GM23338 (cell line): ENCODE measurements at regions not wholly inside any gene's neighbourhood (a gene's known extent, or its start where the extent isn't known, plus 50 kb on each side); places are given as distances from the start of the nearest gene placed in this dataset.

Source experiments
- ATAC-seq: fragments of 200-7000 bp; cut with Tn5 transposase; 3 replicates; pipeline ENCODE4 v1.9.1; 2020
- DNase-seq: peaks from one replicate; pipeline ENCODE4 v3.0.0-alpha.2; 2015; ENCODE audit warnings: low spot score
- H2AFZ ChIP-seq: fragments of 200-600 bp; sonication (generic); 2 replicates; pipeline ENCODE4 v1.8.0; 2016; ENCODE audit warnings: antibody characterized with exemption, mild to moderate bottlenecking, moderate library complexity
- H3F3A ChIP-seq: fragments of 200-600 bp; sonication (generic); replicated peaks from 2 replicates; pipeline ENCODE4 v1.8.0; 2017; ENCODE audit warnings: antibody characterized with exemption, mixed run types, low read depth
- H3K27ac ChIP-seq: fragments of 200-600 bp; sonication (generic); 2 replicates; pipeline ENCODE4 v1.6.1; 2016; ENCODE audit warnings: low read depth
- H3K27me3 ChIP-seq: fragments of 200-600 bp; sonication (generic); 2 replicates; pipeline ENCODE4 v1.8.0; 2016; ENCODE audit warnings: mild to moderate bottlenecking, mixed run types, moderate library complexity; ENCODE audit not compliant: insufficient read depth
- H3K36me3 ChIP-seq: fragments of 200-600 bp; sonication (generic); 2 replicates; pipeline ENCODE4 v1.8.0; 2016; ENCODE audit warnings: mild to moderate bottlenecking; ENCODE audit not compliant: insufficient read depth
- H3K4me1 ChIP-seq: fragments of 200-600 bp; sonication (generic); 2 replicates; pipeline ENCODE4 v1.8.0; 2016; ENCODE audit warnings: mild to moderate bottlenecking, moderate library complexity; ENCODE audit not compliant: insufficient read depth
- H3K4me2 ChIP-seq: fragments of 200-600 bp; sonication (generic); 2 replicates; pipeline ENCODE4 v1.7.1; 2017; ENCODE audit warnings: mixed run types
- H3K4me3 ChIP-seq: fragments of 200-600 bp; sonication (generic); 2 replicates; pipeline ENCODE4 v1.6.1; 2016; ENCODE audit warnings: mixed run types
- H3K79me2 ChIP-seq: fragments of 200-600 bp; sonication (generic); replicated peaks from 2 replicates; pipeline ENCODE4 v1.8.0; 2017; ENCODE audit warnings: mild to moderate bottlenecking; ENCODE audit not compliant: insufficient read depth
- H3K9me2 ChIP-seq: fragments of 200-600 bp; sonication (generic); 2 replicates; pipeline ENCODE4 v1.8.0; 2017; ENCODE audit not compliant: insufficient read depth
- H4K20me1 ChIP-seq: fragments of 200-600 bp; sonication (generic); replicated peaks from 2 replicates; pipeline ENCODE4 v1.8.0; 2017; ENCODE audit warnings: mild to moderate bottlenecking; ENCODE audit not compliant: insufficient read depth
- H3K27ac Mint-ChIP-seq: 2 replicates; pipeline ENCODE4 v1.8.0; 2020; ENCODE audit warnings: inconsistent platforms, mild to moderate bottlenecking, moderate library complexity, mixed read lengths
- H3K27me3 Mint-ChIP-seq: 3 replicates; pipeline ENCODE4 v1.8.0; 2022; ENCODE audit warnings: low read depth, mild to moderate bottlenecking, moderate library complexity, mixed read lengths, inconsistent platforms; ENCODE audit not compliant: insufficient read depth, poor library complexity
- H3K36me3 Mint-ChIP-seq: 3 replicates; pipeline ENCODE4 v1.8.0; 2021; ENCODE audit warnings: low read depth, mild to moderate bottlenecking, inconsistent platforms, moderate library complexity, mixed read lengths
- H3K4me1 Mint-ChIP-seq: 3 replicates; pipeline ENCODE4 v1.8.0; 2020; ENCODE audit warnings: mild to moderate bottlenecking, inconsistent platforms, mixed read lengths
- H3K4me3 Mint-ChIP-seq: 3 replicates; pipeline ENCODE4 v1.8.0; 2021; ENCODE audit warnings: moderate library complexity, mild to moderate bottlenecking, inconsistent platforms, mixed read lengths
- H3K9me3 Mint-ChIP-seq: 3 replicates; pipeline ENCODE4 v1.8.0; 2020; ENCODE audit warnings: moderate library complexity, mild to moderate bottlenecking, inconsistent platforms, mixed read lengths
- CREB1 ChIP-seq: fragments of 250-450 bp; sonication (Bioruptor Pico); IDR thresholded peaks from 2 replicates; pipeline ENCODE4 v1.5.0; 2020; ENCODE audit warnings: low read depth, mild to moderate bottlenecking, moderate library complexity
- EZH2phosphoT487 ChIP-seq: fragments of 200-600 bp; sonication (generic); IDR thresholded peaks from one replicate; pipeline ENCODE4 v1.8.1; 2018; ENCODE audit warnings: antibody characterized with exemption; ENCODE audit not compliant: unreplicated experiment
- JUNB ChIP-seq: IDR thresholded peaks from one replicate; pipeline ENCODE4 v1.6.1; 2016; ENCODE audit warnings: antibody characterized with exemption; ENCODE audit not compliant: unreplicated experiment
- STAT1 ChIP-seq: IDR thresholded peaks from one replicate; pipeline ENCODE4 v1.6.1; 2016; ENCODE audit warnings: antibody characterized with exemption; ENCODE audit not compliant: unreplicated experiment
- ZNF114 ChIP-seq: fragments of 250-450 bp; sonication (Bioruptor Pico); IDR thresholded peaks from 2 replicates; pipeline ENCODE4 v1.5.0; 2020; ENCODE audit warnings: mild to moderate bottlenecking, moderate library complexity
- ZNF331 ChIP-seq: fragments of 250-450 bp; sonication (Bioruptor Pico); IDR thresholded peaks from 2 replicates; pipeline ENCODE4 v1.5.0; 2020; ENCODE audit warnings: low read depth, mild to moderate bottlenecking, moderate library complexity
- TF ChIP-seq, protein P1 (sequence below): IDR thresholded peaks from one replicate; pipeline ENCODE4 v1.6.1; 2018; ENCODE audit warnings: antibody characterized with exemption; ENCODE audit not compliant: unreplicated experiment
- TF ChIP-seq, protein P2 (sequence below): IDR thresholded peaks from 2 replicates; pipeline ENCODE4 v1.6.1; 2016; ENCODE audit warnings: antibody characterized with exemption
- TF ChIP-seq, protein P3 (sequence below), 2 experiments: fragments of 200-600 bp in 1 of 2; sonication (generic) in 1 of 2; conservative IDR thresholded peaks; 2 replicates each; pipeline versions ENCODE4 v1.5.1 to v1.6.1; 2016 to 2017; ENCODE audit warnings: antibody characterized with exemption in 2 of 2, low read depth in 2 of 2, mild to moderate bottlenecking in 2 of 2, moderate library complexity in 1 of 2

DNA sequence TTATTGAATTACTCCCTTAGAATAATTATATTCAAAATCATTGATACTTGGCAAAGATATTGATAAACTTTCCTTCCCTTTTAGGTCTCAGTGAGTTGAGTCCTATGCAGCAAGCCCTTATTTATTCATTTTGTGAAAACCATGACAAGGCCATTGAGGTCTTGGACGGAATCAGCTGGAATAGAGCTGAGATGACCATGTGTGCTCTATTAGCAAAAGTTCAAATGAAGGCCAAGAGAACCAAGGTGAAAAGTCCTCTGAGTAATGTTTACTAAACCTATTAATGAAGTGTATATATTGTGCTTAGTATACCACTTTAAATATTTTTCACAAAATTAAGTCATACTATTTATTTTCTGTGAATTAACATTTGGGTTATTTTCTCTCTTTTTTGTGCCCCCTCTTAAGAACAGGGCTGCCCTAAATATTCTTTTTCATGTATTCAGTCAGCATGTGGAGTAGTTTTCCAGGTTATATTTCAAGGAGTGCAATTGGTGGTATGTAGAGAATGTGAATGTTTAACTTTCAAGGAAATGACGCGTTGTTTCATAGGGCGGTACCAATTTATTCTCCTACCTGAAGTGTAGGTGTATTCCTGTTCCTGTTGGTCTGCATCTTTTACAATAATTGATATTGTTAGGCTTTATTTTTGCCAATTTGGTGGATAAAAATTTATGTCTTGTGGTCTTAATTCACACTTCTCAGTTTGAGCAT is 201.4 kb downstream of the TTC6 start:
- Histone ChIP-seq H3K36me3 (no peaks in the 10 kb centered on the region), H4K20me1 (no peaks in the 10 kb centered on the region), H3F3A (no peaks in the 10 kb centered on the region), H3K27me3 (no peaks in the 10 kb centered on the region), H3K9me2 (no peaks in the 10 kb centered on the region), H2AFZ (no peak overlapping the region), H3K4me1 (no peaks in the 10 kb centered on the region), H3K4me2 (no peak overlapping the region), H3K27ac (no peak overlapping the region), H3K4me3 (no peak overlapping the region), H3K79me2 (no peaks in the 10 kb centered on the region)
- H3K27me3 Mint-ChIP-seq, result no peaks in the 10 kb centered on the region
- no peak overlapping the region for H3K27ac Mint-ChIP-seq
- no peaks in the 10 kb centered on the region for H3K9me3 Mint-ChIP-seq
- no peak for ATAC-seq
- no peaks in the 10 kb centered on the region for H3K4me1 Mint-ChIP-seq
- H3K4me3 Mint-ChIP-seq, result no peak overlapping the region
- TF ChIP-seq, protein P1, sequence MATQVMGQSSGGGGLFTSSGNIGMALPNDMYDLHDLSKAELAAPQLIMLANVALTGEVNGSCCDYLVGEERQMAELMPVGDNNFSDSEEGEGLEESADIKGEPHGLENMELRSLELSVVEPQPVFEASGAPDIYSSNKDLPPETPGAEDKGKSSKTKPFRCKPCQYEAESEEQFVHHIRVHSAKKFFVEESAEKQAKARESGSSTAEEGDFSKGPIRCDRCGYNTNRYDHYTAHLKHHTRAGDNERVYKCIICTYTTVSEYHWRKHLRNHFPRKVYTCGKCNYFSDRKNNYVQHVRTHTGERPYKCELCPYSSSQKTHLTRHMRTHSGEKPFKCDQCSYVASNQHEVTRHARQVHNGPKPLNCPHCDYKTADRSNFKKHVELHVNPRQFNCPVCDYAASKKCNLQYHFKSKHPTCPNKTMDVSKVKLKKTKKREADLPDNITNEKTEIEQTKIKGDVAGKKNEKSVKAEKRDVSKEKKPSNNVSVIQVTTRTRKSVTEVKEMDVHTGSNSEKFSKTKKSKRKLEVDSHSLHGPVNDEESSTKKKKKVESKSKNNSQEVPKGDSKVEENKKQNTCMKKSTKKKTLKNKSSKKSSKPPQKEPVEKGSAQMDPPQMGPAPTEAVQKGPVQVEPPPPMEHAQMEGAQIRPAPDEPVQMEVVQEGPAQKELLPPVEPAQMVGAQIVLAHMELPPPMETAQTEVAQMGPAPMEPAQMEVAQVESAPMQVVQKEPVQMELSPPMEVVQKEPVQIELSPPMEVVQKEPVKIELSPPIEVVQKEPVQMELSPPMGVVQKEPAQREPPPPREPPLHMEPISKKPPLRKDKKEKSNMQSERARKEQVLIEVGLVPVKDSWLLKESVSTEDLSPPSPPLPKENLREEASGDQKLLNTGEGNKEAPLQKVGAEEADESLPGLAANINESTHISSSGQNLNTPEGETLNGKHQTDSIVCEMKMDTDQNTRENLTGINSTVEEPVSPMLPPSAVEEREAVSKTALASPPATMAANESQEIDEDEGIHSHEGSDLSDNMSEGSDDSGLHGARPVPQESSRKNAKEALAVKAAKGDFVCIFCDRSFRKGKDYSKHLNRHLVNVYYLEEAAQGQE, result no peak
- no peak for TF ChIP-seq ZNF331 (CRISPR knock-in tag)
- TF ChIP-seq, protein P2, sequence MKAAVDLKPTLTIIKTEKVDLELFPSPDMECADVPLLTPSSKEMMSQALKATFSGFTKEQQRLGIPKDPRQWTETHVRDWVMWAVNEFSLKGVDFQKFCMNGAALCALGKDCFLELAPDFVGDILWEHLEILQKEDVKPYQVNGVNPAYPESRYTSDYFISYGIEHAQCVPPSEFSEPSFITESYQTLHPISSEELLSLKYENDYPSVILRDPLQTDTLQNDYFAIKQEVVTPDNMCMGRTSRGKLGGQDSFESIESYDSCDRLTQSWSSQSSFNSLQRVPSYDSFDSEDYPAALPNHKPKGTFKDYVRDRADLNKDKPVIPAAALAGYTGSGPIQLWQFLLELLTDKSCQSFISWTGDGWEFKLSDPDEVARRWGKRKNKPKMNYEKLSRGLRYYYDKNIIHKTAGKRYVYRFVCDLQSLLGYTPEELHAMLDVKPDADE, result no peak
- TF ChIP-seq ZNF114, result no peak
- TF ChIP-seq EZH2phosphoT487, result no peak
- no peak for TF ChIP-seq JUNB
- no peak for TF ChIP-seq CREB1
- TF ChIP-seq STAT1, result no peak
- no peak for DNase-seq
- H3K36me3 Mint-ChIP-seq, result no peaks in the 10 kb centered on the region

DNA sequence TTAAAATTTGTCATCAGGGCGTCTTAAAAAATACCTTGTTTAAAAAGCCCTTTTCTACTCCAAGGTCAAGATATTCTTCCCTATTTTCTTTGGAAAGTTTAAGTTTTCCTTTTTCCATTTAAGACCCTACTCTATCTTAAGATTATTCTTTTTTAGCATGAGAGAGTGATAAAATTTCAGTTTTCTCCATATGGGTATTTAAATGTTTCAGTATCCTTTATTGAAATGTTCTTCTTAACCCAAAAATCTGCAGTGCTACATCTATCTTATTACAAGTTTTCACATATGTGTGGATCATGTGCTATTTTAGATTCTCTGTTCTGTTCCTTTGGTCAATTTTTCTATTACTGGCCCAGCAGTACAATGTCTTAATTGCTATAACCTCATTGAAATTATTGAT is 202.2 kb downstream of the TTC6 start:
- Histone ChIP-seq H4K20me1 (no peaks in the 10 kb centered on the region), H3K36me3 (no peaks in the 10 kb centered on the region), H3K9me2 (no peaks in the 10 kb centered on the region), H3K79me2 (no peaks in the 10 kb centered on the region), H3K4me1 (no peaks in the 10 kb centered on the region), H2AFZ (no peak overlapping the region), H3K27me3 (no peaks in the 10 kb centered on the region), H3F3A (no peaks in the 10 kb centered on the region), H3K4me3 (no peak overlapping the region), H3K27ac (no peak overlapping the region), H3K4me2 (no peak overlapping the region)
- Mint-ChIP-seq H3K27me3 (no peaks in the 10 kb centered on the region), H3K36me3 (no peaks in the 10 kb centered on the region), H3K4me3 (no peak overlapping the region), H3K27ac (no peak overlapping the region), H3K9me3 (no peaks in the 10 kb centered on the region), H3K4me1 (no peaks in the 10 kb centered on the region)
- ATAC-seq (no peak), DNase-seq (no peak)
- TF ChIP-seq, protein P3, sequence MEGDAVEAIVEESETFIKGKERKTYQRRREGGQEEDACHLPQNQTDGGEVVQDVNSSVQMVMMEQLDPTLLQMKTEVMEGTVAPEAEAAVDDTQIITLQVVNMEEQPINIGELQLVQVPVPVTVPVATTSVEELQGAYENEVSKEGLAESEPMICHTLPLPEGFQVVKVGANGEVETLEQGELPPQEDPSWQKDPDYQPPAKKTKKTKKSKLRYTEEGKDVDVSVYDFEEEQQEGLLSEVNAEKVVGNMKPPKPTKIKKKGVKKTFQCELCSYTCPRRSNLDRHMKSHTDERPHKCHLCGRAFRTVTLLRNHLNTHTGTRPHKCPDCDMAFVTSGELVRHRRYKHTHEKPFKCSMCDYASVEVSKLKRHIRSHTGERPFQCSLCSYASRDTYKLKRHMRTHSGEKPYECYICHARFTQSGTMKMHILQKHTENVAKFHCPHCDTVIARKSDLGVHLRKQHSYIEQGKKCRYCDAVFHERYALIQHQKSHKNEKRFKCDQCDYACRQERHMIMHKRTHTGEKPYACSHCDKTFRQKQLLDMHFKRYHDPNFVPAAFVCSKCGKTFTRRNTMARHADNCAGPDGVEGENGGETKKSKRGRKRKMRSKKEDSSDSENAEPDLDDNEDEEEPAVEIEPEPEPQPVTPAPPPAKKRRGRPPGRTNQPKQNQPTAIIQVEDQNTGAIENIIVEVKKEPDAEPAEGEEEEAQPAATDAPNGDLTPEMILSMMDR (conservative IDR thresholded peaks at IDR 0.05; ENCODE audit: low read depth in 2 of 2), result no peak
